D721Med (cell line): ENCODE measurements at regions not wholly inside any gene's neighbourhood (a gene's known extent, or its start where the extent isn't known, plus 50 kb on each side); places are given as distances from the start of the nearest gene placed in this dataset.

Source experiments
- DNase-seq: peaks from one replicate; pipeline ENCODE4 v3.0.0; 2011; ENCODE audit warnings: low spot score; ENCODE audit not compliant: insufficient read length
- FAIRE-seq: peaks from 2 replicates; lab custom pipeline; 2011; peaks lifted over from hg19 to GRCh38; lab: Jason Lieb, UNC
- TF ChIP-seq, protein P1 (sequence below): IDR thresholded peaks from 2 replicates; pipeline ENCODE4 v1.5.1; 2012; ENCODE audit warnings: mild to moderate bottlenecking, control low read depth; ENCODE audit not compliant: insufficient read depth; ENCODE audit errors: missing control alignments

DNA sequence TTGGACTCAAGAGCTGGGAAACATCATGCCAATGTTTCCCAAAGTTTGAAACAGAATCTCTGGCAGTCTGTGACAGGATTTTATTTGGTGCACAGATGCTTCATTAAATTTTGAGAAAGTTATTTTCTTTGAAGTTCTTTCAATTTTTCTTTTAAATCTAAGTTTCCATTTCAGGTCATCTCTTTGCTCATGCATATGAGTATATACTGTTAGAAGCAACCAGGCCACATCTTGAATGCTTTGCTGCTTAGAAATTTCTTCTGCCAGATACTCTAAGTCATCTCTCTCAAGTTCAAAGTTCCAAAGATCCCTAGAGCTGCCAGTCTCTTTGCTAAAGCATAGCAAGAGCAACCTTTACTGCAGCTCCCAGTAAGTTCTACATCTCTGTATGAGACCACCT, 59.1 kb upstream of the CCDC28A start:
- DNase-seq: no peak
- no peak for FAIRE-seq
- TF ChIP-seq, protein P1, sequence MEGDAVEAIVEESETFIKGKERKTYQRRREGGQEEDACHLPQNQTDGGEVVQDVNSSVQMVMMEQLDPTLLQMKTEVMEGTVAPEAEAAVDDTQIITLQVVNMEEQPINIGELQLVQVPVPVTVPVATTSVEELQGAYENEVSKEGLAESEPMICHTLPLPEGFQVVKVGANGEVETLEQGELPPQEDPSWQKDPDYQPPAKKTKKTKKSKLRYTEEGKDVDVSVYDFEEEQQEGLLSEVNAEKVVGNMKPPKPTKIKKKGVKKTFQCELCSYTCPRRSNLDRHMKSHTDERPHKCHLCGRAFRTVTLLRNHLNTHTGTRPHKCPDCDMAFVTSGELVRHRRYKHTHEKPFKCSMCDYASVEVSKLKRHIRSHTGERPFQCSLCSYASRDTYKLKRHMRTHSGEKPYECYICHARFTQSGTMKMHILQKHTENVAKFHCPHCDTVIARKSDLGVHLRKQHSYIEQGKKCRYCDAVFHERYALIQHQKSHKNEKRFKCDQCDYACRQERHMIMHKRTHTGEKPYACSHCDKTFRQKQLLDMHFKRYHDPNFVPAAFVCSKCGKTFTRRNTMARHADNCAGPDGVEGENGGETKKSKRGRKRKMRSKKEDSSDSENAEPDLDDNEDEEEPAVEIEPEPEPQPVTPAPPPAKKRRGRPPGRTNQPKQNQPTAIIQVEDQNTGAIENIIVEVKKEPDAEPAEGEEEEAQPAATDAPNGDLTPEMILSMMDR: no peak

DNA sequence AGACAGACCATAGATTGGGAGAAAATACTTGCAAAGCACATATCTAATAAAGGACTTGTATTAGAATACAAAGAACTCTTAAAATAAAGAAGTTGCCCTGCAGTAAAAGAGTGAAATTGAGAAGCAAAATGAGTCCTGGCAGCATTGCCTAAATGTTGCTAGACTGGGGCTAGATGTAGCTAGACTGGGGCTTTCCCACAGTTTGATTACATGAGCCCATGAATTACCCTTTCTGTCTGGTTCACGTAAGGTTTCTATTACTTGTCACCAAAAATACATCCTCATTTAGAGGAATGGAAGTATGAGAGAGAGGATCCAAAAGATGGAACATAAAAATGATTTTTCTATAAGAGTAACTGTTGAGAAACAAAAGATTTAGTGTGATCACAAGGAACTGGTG, 57.6 kb upstream of the CCDC28A start:
- DNase-seq (no peak), FAIRE-seq (no peak)
- TF ChIP-seq, protein P1: no peak

DNA sequence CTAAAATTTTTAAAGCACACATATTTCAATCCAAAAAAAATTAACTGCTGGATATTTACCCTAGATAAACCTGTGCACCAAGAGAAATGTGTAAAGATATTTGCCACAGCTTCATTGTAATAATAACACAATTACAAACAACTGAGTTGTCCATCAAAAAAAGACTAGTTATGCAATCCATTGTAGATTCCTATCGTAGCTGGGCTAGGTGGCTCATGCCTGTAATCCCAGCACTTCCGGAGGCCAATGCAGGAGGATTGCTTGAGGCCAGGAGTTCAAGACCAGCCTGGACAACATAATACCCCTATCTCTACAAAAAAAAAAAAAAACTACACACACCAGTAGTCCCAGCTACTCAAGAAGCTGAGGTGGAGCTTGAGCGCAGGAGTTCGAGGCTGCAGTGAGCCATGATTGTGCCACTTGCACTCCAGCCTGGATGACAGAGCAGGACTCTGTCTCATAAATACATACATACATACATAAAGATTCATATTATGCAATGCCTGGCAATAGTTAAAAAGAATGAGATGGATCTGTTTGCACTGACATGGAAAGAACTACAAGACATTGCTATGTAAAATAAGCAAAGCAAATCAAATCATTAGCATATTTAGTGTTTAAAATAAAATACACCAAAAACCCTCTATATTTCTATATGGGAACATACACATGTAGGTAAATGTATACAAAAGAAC, 56.5 kb upstream of the CCDC28A start:
- DNase-seq (no peak), FAIRE-seq (no peak)
- TF ChIP-seq, protein P1: no peak

DNA sequence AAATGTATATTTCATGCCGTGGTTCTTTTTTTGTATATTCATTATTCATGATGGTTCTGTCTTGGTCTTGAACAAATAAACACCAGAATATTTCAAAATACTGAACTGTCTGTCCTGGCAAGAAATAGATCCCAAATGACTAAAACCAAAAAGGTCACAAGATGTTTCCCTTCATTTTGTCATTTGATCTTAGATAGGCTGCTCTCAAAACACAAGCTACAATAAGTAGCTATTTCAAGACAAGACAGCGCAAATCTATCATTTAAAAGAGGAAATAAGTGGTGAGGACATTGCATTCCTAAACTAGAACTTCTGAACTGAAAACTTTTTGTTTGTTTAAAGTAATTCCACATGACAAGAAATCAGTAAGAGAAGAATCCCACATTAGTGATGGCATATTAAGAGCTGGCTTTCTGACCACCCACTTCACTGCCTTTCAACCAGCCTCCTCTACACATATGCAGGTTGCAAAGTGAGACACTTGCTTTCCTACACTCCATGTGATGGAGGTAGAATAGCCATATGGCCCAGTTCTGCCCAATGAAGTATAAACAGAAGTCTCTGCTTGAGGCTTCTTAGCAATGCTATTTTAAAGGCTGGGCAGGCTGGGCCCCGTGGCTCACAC, 54.4 kb upstream of the CCDC28A start:
- TF ChIP-seq, protein P1: no peak
- no peak for DNase-seq
- FAIRE-seq: no peak

DNA sequence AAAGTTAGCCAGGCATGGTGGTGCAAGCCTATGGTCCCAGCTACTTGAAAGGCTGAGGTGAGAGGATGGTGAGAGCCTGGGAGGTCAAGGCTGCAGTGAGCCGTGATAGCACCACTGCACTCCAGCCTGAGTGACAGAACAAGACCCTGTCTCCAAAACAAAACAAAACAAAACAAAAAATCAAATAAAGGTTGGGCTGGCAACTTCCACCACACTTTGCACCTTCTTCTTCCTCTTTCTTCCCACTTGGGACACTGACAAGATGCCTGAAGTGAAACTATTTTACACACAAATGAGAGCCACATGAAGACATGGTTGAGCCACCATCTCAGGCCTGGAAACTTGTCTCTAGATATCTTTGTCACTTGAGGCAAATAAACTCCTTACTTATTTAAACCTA, 53.8 kb upstream of the CCDC28A start:
- no peak for FAIRE-seq
- TF ChIP-seq, protein P1: no peak
- DNase-seq: no peak

DNA sequence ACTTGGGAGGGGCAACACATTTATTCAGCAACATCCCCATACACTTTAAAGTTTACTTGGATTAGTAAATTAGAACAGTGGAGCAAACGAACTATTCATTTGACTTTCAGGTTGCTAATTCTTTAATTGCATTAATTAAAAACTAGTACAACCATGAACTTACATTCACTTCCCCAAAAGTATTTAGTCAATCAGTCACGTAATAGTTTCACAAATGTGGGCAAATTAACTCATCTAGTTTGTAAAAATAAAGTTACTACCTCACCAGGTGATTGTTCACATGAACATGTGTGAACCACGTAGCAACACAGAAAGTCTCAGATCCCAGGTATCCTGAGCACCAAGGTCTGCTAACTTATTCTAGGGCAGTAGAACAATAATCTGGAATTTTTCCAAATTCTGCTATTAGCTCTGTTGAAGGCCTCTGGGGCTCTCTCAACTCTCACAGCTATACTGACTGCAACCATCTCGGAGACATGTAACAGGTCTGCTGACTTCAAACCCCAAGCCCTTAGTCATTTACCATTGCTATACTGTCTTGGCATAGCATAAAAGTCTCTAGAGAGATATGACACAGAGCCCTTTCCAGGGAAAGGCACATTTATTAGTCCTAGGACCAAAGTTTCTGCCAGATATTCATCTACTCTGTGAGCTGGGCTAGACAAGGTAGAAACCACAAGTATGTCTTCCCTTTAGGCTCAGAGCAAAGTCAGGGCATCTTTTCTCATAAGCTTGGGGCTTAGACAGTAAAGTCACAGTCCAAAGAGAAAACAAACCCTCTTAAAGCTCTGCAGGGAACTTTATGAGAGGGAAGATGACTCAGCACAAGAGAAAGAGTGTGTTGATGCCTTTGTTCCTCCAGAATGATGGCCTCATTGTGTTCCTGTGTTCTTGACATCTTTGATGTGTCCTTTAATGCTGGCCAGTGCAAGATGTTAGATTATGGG, 50.9 kb upstream of the CCDC28A start:
- FAIRE-seq: no peak
- TF ChIP-seq, protein P1: no peak
- no peak for DNase-seq
